GM12891 (cell line): ENCODE measurements at regions not wholly inside any gene's neighbourhood (a gene's known extent, or its start where the extent isn't known, plus 50 kb on each side); places are given as distances from the start of the nearest gene placed in this dataset.

Source experiments
- POLR2AphosphoS5 ChIP-seq: IDR thresholded peaks from 2 replicates; pipeline ENCODE4 v1.6.1; 2011; ENCODE audit warnings: low read depth, low read length, control low read depth
- TAF1 ChIP-seq: IDR thresholded peaks from 2 replicates; pipeline ENCODE4 v1.6.1; 2011; ENCODE audit warnings: low read depth, low read length, control low read depth

DNA sequence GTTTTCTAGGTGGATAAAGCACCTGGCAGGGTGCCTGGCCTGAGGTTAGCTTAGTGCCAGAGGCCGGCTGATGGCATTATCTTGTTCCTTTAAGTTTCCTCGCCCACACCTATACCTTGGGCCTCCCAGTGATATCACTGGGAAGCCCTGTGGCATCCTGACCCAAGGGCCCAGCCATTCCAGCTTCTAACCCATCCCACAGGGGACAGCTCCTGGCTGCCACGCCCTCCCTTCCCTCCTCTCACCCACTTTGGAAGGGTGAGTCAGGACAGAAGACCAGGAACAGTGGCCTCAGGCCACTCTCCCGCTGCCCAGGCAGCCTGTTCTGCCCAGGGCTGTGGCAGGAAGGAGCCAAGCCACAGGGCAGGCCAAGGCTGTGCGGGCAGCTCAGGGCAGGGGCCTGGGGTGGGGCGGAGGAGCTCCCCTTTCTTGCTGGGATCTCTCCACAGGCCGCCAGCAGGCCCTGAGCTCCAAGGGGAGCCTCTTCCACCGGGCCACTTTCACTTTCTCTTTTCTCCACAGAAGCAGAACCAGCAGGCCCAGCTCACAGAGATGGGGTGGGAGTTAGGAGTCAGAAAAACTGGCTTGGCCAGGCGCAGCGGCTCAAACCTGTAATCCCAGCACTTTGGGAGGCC is 75.1 kb downstream of the IRF2BPL start:
- TF ChIP-seq POLR2AphosphoS5, result no peak
- TF ChIP-seq TAF1, result no peak
